B cell (primary cell): ENCODE measurements at regions not wholly inside any gene's neighbourhood (a gene's known extent, or its start where the extent isn't known, plus 50 kb on each side); places are given as distances from the start of the nearest gene placed in this dataset.

Experiments
- ATAC-seq: fragments of 200-7000 bp; cut with Tn5 transposase; one replicate; pipeline ENCODE4 v1.10.0; 2021; ENCODE audit warnings: low read depth, mild to moderate bottlenecking, moderate number of reproducible peaks, moderate library complexity
- CTCF ChIA-PET: fragments of 350-600 bp; sonication (Branson Sonifier 250); formaldehyde crosslinking; loops from one replicate; lab custom pipeline; 2021; ENCODE audit warnings: antibody characterized with exemption, inconsistent platforms; lab: Charles Lee
- POLR2A ChIA-PET: fragments of 350-600 bp; sonication (Branson Sonifier 250); formaldehyde crosslinking; loops from one replicate; lab custom pipeline; 2021; ENCODE audit warnings: antibody characterized with exemption; lab: Charles Lee
- DNase-seq: peaks from one replicate; pipeline ENCODE4 v3.0.0; 2013
- H2AFZ ChIP-seq: 2 replicates; pipeline ENCODE4 v1.6.1; 2012; ENCODE audit warnings: mild to moderate bottlenecking, low read depth, low read length; ENCODE audit not compliant: insufficient read depth, poor library complexity, severe bottlenecking
- H3K27ac ChIP-seq, 2 donors: 1 replicate in 1 of 2; 2 replicates in 1 of 2; pipeline ENCODE4 v1.5.1; 2012 to 2013; ENCODE audit warnings: low read length in 2 of 2, mild to moderate bottlenecking in 2 of 2, moderate library complexity in 1 of 2
- H3K27me3 ChIP-seq, 4 experiments: fragments of 200-600 bp in 1 of 4; sonication (generic) in 1 of 4; replicated peaks in 1 of 4; 1 replicate in 2 of 4; 2 replicates in 2 of 4; pipeline versions ENCODE4 v1.6.1 to v1.7.0; 2013 to 2016; ENCODE audit warnings: low read length in 3 of 4, mild to moderate bottlenecking in 2 of 4, mixed read lengths in 1 of 4, moderate library complexity in 1 of 4; ENCODE audit not compliant: insufficient read depth in 4 of 4, control insufficient read depth in 3 of 4; ENCODE audit errors: control extremely low read depth in 1 of 4
- H3K36me3 ChIP-seq, 2 experiments: replicated peaks in 1 of 2; 1 replicate in 1 of 2; 2 replicates in 1 of 2; pipeline versions ENCODE4 v1.6.1 to v1.7.1; 2013; ENCODE audit warnings: low read length in 1 of 2; ENCODE audit not compliant: insufficient read depth in 2 of 2, control insufficient read depth in 1 of 2; ENCODE audit errors: control extremely low read depth in 1 of 2, extremely low read depth in 1 of 2
- H3K4me1 ChIP-seq, 2 donors: fragments of 200-600 bp in 1 of 2; sonication (generic) in 1 of 2; 1 replicate in 1 of 2; 2 replicates in 1 of 2; pipeline versions ENCODE4 v1.5.1 to v1.6.1; 2013 to 2017; ENCODE audit warnings: low read length in 2 of 2; ENCODE audit not compliant: control insufficient read depth in 2 of 2, insufficient read depth in 2 of 2
- H3K4me2 ChIP-seq: replicated peaks from 2 replicates; pipeline ENCODE3; 2012; ENCODE audit warnings: mild to moderate bottlenecking, low read depth, low read length; ENCODE audit not compliant: poor library complexity, severe bottlenecking
- H3K4me3 ChIP-seq, 5 experiments: fragments of 200-600 bp in 1 of 5; sonication (generic) in 1 of 5; 1 replicate in 3 of 5; 2 replicates in 2 of 5; pipeline versions ENCODE4 v1.5.1 to v1.7.0; 2011 to 2016; ENCODE audit warnings: low read length in 4 of 5, mild to moderate bottlenecking in 4 of 5, low read depth in 2 of 5, control low read depth in 1 of 5, moderate library complexity in 1 of 5; ENCODE audit not compliant: insufficient read depth in 1 of 5; ENCODE audit errors: control extremely low read depth in 1 of 5, extremely low read depth in 1 of 5
- H3K79me2 ChIP-seq: fragments of 200-600 bp; sonication (generic); one replicate; pipeline ENCODE4 v1.6.0; 2016; ENCODE audit warnings: low read length; ENCODE audit not compliant: control insufficient read depth, insufficient read depth
- H3K9ac ChIP-seq: fragments of 200-600 bp; sonication (generic); 2 replicates; pipeline ENCODE4 v1.6.1; 2017; ENCODE audit warnings: mild to moderate bottlenecking, low read length, moderate library complexity
- H3K9me3 ChIP-seq, 3 donors: one replicate each; pipeline versions ENCODE4 v1.6.1 to v1.7.1; 2013; ENCODE audit warnings: low read length in 2 of 3; ENCODE audit not compliant: control insufficient read depth in 2 of 3, insufficient read depth in 1 of 3; ENCODE audit errors: control extremely low read depth in 1 of 3
- H4K20me1 ChIP-seq: 2 replicates; pipeline ENCODE4 v1.6.0; 2012; ENCODE audit warnings: mild to moderate bottlenecking, low read length; ENCODE audit not compliant: insufficient read depth, control insufficient read depth, poor library complexity, severe bottlenecking
- H3K27ac Mint-ChIP-seq: one replicate; pipeline ENCODE4 v1.8.0; 2021; ENCODE audit warnings: mixed read lengths
- H3K27me3 Mint-ChIP-seq: one replicate; pipeline ENCODE4 v1.8.0; 2021; ENCODE audit warnings: mixed read lengths
- H3K4me1 Mint-ChIP-seq: one replicate; pipeline ENCODE4 v1.8.0; 2021; ENCODE audit warnings: mixed read lengths
- H3K4me3 Mint-ChIP-seq: one replicate; pipeline ENCODE4 v1.8.0; 2021; ENCODE audit warnings: mixed read lengths
- H3K9me3 Mint-ChIP-seq: one replicate; pipeline ENCODE4 v1.8.0; 2022; ENCODE audit warnings: mixed read lengths; ENCODE audit not compliant: insufficient read depth
- CTCF ChIP-seq: fragments of 200-600 bp; IDR thresholded peaks from one replicate; pipeline ENCODE4 v1.8.0; 2022; ENCODE audit warnings: antibody characterized with exemption, mild to moderate bottlenecking
- EZH2 ChIP-seq: IDR thresholded peaks from 2 replicates; pipeline ENCODE4 v1.6.1; 2012; ENCODE audit warnings: borderline replicate concordance, low read depth, mild to moderate bottlenecking, moderate library complexity, low read length; ENCODE audit not compliant: insufficient read depth, poor library complexity, severe bottlenecking
- WGBS: methylation state at CpG from one replicate; pipeline ENCODE4 v1.1.5; 2013; ENCODE audit warnings: missing lambda C conversion rate; ENCODE audit not compliant: insufficient coverage; 5-methylcytosine and 5-hydroxymethylcytosine counted together
- intact Hi-C: fragments of 100-400 bp; cut with micrococcal nuclease; formaldehyde crosslinking; loops from one replicate; pipeline ENCODE4 v1.10.0; 2022

- peaks cover 0 to 9% (median 6%) of the 10 kb centered on the region in 3 donors for H3K9me3 ChIP-seq
- Mint-ChIP-seq H3K4me1 (no peaks in the 10 kb centered on the region), H3K27me3 (peaks cover 6% of the 10 kb centered on the region), H3K4me3 (no peak overlapping the region), H3K9me3 (peaks cover 5% of the 10 kb centered on the region), H3K27ac (no peak overlapping the region)
- no CpG with 5 or more reads among the region's 1 CpG for WGBS
- no peaks in the 10 kb centered on the region for H3K79me2 ChIP-seq
- no peaks in the 10 kb centered on the region for H3K4me1 ChIP-seq
- H4K20me1 ChIP-seq: no peaks in the 10 kb centered on the region
- H3K4me3 ChIP-seq: no peak overlapping the region
- H3K27me3 ChIP-seq: no peaks in the 10 kb centered on the region
- ChIA-PET CTCF (no interaction called here), POLR2A (no interaction called here)
- intact Hi-C loops: no loop called here
- H3K36me3 ChIP-seq: no peaks in the 10 kb centered on the region
- no peak overlapping the region for H3K9ac ChIP-seq
- no peak overlapping the region for H3K27ac ChIP-seq
- H2AFZ ChIP-seq: no peak overlapping the region
- no peak for TF ChIP-seq EZH2
- no peak for TF ChIP-seq CTCF
- DNase-seq: no peak
- ATAC-seq: no peak
- no peak overlapping the region for H3K4me2 ChIP-seq
Observed at GRCh38 chr12:42749239-42749638, 159.7 kb upstream of the PRICKLE1 start.

- Histone ChIP-seq H3K4me1 (no peaks in the 10 kb centered on the region), H3K9me3 (peaks cover 0 to 9% (median 6%) of the 10 kb centered on the region in 3 donors), H4K20me1 (no peaks in the 10 kb centered on the region), H3K79me2 (no peaks in the 10 kb centered on the region), H3K27me3 (no peaks in the 10 kb centered on the region), H3K4me2 (no peak overlapping the region), H3K36me3 (no peaks in the 10 kb centered on the region), H3K9ac (no peak overlapping the region), H2AFZ (no peak overlapping the region), H3K4me3 (no peak overlapping the region), H3K27ac (no peak overlapping the region)
- intact Hi-C loops: no loop called here
- ATAC-seq (no peak), DNase-seq (no peak)
- WGBS: 56% methylated on average over 5 of the region's 5 CpGs
- ChIA-PET CTCF (no interaction called here), POLR2A (no interaction called here)
- Mint-ChIP-seq H3K27me3 (peaks cover 6% of the 10 kb centered on the region), H3K4me3 (no peak overlapping the region), H3K27ac (no peak overlapping the region), H3K4me1 (no peaks in the 10 kb centered on the region), H3K9me3 (peaks cover 5% of the 10 kb centered on the region)
- TF ChIP-seq CTCF (no peak), EZH2 (no peak)
Observed at GRCh38 chr12:42744539-42745182, 155.1 kb upstream of the PRICKLE1 start.
